SK-N-SH (cell line): ENCODE measurements at regions not wholly inside any gene's neighbourhood (a gene's known extent, or its start where the extent isn't known, plus 50 kb on each side); places are given as distances from the start of the nearest gene placed in this dataset.

Experiments
- CTCF ChIA-PET: fragments of 300-600, 350-600 bp; formaldehyde crosslinking; extraction: SDS; loops from one replicate; lab custom pipeline; 2021; lab: Yijun Ruan, JAX
- POLR2A ChIA-PET: fragments of 350-600 bp; sonication (Branson Sonifier 250); formaldehyde crosslinking; extraction: SDS; loops from one replicate; lab custom pipeline; 2020; ENCODE audit warnings: antibody characterized with exemption, inconsistent platforms; lab: Yijun Ruan, JAX
- DNase-seq: peaks from one replicate; pipeline ENCODE4 v3.0.0; 2012
- H2AFZ ChIP-seq: fragments of 200-600 bp; sonication (generic); 2 replicates; pipeline ENCODE4 v1.8.1; 2016; ENCODE audit warnings: antibody characterized with exemption, mild to moderate bottlenecking, low read depth
- H3F3A ChIP-seq: fragments of 200-600 bp; sonication (generic); replicated peaks from 2 replicates; pipeline ENCODE3; 2016; ENCODE audit warnings: antibody characterized with exemption, mild to moderate bottlenecking; ENCODE audit not compliant: insufficient read depth
- H3K27ac ChIP-seq, 2 experiments: fragments of 200-500 bp in 1 of 2; fragments of 200-600 bp in 1 of 2; sonication (Bioruptor generic) in 1 of 2; sonication (generic), shearing (Covaris generic) in 1 of 2; 2 replicates each; pipeline versions ENCODE4 v1.5.1 to v1.6.1; 2014 to 2016; ENCODE audit warnings: low read depth in 2 of 2, inconsistent platforms in 1 of 2, low read length in 1 of 2, mild to moderate bottlenecking in 1 of 2, mixed read lengths in 1 of 2
- H3K27me3 ChIP-seq: fragments of 200-600 bp; sonication (generic), shearing (Covaris generic); 2 replicates; pipeline ENCODE4 v1.6.1; 2016; ENCODE audit warnings: mixed run types; ENCODE audit not compliant: insufficient read depth
- H3K36me3 ChIP-seq, 2 experiments: fragments of 200-500 bp in 1 of 2; fragments of 200-600 bp in 1 of 2; sonication (Bioruptor generic) in 1 of 2; sonication (generic) in 1 of 2; replicated peaks in 1 of 2; 2 replicates each; pipeline versions ENCODE3 to v1.5.1; 2014 to 2016; ENCODE audit warnings: low read length in 1 of 2, mild to moderate bottlenecking in 1 of 2; ENCODE audit not compliant: insufficient read depth in 2 of 2, control insufficient read depth in 1 of 2
- H3K4me1 ChIP-seq, 2 experiments: fragments of 200-500 bp in 1 of 2; fragments of 200-600 bp in 1 of 2; sonication (Bioruptor generic) in 1 of 2; sonication (generic), shearing (Covaris generic) in 1 of 2; 2 replicates each; pipeline versions ENCODE4 v1.5.1 to v1.6.1; 2014 to 2016; ENCODE audit warnings: low read depth in 1 of 2, low read length in 1 of 2, mixed run types in 1 of 2; ENCODE audit not compliant: insufficient read depth in 2 of 2, control insufficient read depth in 1 of 2
- H3K4me2 ChIP-seq: fragments of 200-600 bp; sonication (generic), shearing (Covaris generic); 2 replicates; pipeline ENCODE4 v1.6.1; 2017; ENCODE audit warnings: mixed run types
- H3K4me3 ChIP-seq, 2 experiments: fragments of 200-500 bp in 1 of 2; fragments of 200-600 bp in 1 of 2; sonication (Bioruptor generic) in 1 of 2; sonication (generic), shearing (Covaris generic) in 1 of 2; 2 replicates each; pipeline versions ENCODE4 v1.5.1 to v1.8.1; 2014 to 2016; ENCODE audit warnings: low read depth in 2 of 2, inconsistent platforms in 1 of 2, low read length in 1 of 2, mild to moderate bottlenecking in 1 of 2, mixed read lengths in 1 of 2, moderate library complexity in 1 of 2
- H3K79me2 ChIP-seq: fragments of 200-600 bp; sonication (generic); 2 replicates; pipeline ENCODE4 v1.8.1; 2017; ENCODE audit warnings: mild to moderate bottlenecking; ENCODE audit not compliant: insufficient read depth
- H3K9ac ChIP-seq: fragments of 200-600 bp; sonication (generic); 2 replicates; pipeline ENCODE4 v1.6.1; 2017; ENCODE audit warnings: mixed run types
- H3K9me2 ChIP-seq: fragments of 200-600 bp; sonication (generic); 2 replicates; pipeline ENCODE4 v1.6.1; 2017; ENCODE audit warnings: mixed run types
- H3K9me3 ChIP-seq: fragments of 200-600 bp; sonication (generic); 2 replicates; pipeline ENCODE4 v1.6.1; 2017; ENCODE audit warnings: mixed run types, mild to moderate bottlenecking, moderate library complexity
- H4K20me1 ChIP-seq: fragments of 200-600 bp; sonication (generic); 2 replicates; pipeline ENCODE4 v1.6.1; 2017; ENCODE audit warnings: mild to moderate bottlenecking, mixed run types; ENCODE audit not compliant: insufficient read depth
- ELF1 ChIP-seq: IDR thresholded peaks from 2 replicates; pipeline ENCODE4 v1.4.0; 2012
- EP300 ChIP-seq, 2 experiments: IDR thresholded peaks; 2 replicates each; pipeline versions ENCODE4 v1.4.0 to v1.6.1; 2012; ENCODE audit warnings: borderline replicate concordance in 1 of 2, low read depth in 1 of 2, low read length in 1 of 2
- EZH2phosphoT487 ChIP-seq: fragments of 200-600 bp; sonication (generic); IDR thresholded peaks from 2 replicates; pipeline ENCODE4 v1.6.1; 2017; ENCODE audit warnings: low read depth, mixed run types, mild to moderate bottlenecking, antibody characterized with exemption, moderate library complexity, borderline replicate concordance
- FOSL2 ChIP-seq: IDR thresholded peaks from 2 replicates; pipeline ENCODE4 v1.4.0; 2012; ENCODE audit warnings: low read depth, mild to moderate bottlenecking, moderate library complexity, borderline replicate concordance
- GABPA ChIP-seq: IDR thresholded peaks from 2 replicates; pipeline ENCODE4 v1.4.0; 2012; ENCODE audit warnings: low read depth, mild to moderate bottlenecking
- GATA2 ChIP-seq: sonication (generic); formaldehyde crosslinking; IDR thresholded peaks from 2 replicates; pipeline ENCODE4 v1.5.0; 2020; ENCODE audit warnings: mild to moderate bottlenecking, missing genetic modification reagents
- MXI1 ChIP-seq: IDR thresholded peaks from 2 replicates; pipeline ENCODE4 v1.6.1; 2012; ENCODE audit warnings: mild to moderate bottlenecking, low read depth, low read length, improper control_type of control experiment
- NRF1 ChIP-seq: IDR thresholded peaks from 2 replicates; pipeline ENCODE4 v1.6.1; 2012; ENCODE audit warnings: low read depth, mild to moderate bottlenecking, low read length
- RAD21 ChIP-seq: IDR thresholded peaks from 2 replicates; pipeline ENCODE4 v1.6.1; 2012; ENCODE audit warnings: mild to moderate bottlenecking, low read length
- REST ChIP-seq: IDR thresholded peaks from 2 replicates; pipeline ENCODE4 v1.6.1; 2012; ENCODE audit warnings: mild to moderate bottlenecking, low read depth, low read length, moderate library complexity
- RFX5 ChIP-seq: IDR thresholded peaks from 2 replicates; pipeline ENCODE4 v1.6.1; 2012; ENCODE audit warnings: mild to moderate bottlenecking, improper control_type of control experiment, low read length
- SIN3A ChIP-seq: IDR thresholded peaks from 2 replicates; pipeline ENCODE4 v1.6.1; 2012; ENCODE audit warnings: low read depth, mild to moderate bottlenecking, low read length, moderate library complexity, borderline replicate concordance
- USF2 ChIP-seq: fragments of 150-350 bp; IDR thresholded peaks from 2 replicates; pipeline ENCODE4 v1.6.1; 2017; ENCODE audit warnings: antibody characterized with exemption, low read length, low read depth, borderline replicate concordance
- WGBS: methylation state at CpG from one replicate; pipeline ENCODE4 v1.1.6; 2017; ENCODE audit warnings: low lambda C conversion rate; 5-methylcytosine and 5-hydroxymethylcytosine counted together

DNA sequence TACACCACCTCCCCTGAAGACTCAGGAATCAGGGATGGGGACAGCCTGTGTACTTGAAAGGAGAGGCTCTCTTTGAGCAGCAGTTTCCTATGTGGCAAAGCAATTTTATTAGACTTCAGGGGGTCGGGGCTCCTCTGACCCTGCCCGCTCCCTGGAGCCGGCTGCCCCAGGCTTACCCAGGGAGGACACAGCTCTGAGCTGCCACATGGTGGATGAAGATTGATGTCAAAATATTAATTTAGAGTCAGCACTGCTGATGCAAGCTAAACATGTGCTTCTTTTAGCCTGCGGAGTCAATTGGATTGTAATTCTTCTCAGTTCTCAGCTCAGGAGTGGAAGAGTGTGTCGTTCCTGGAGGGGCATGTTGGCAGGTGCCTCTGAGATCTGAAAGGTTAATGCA is 606.1 kb downstream of the KIF4B start (continued):
- TF ChIP-seq REST: no peak
- no peak for TF ChIP-seq RFX5
- no peak for TF ChIP-seq USF2

- H3K9me3 ChIP-seq: no peaks in the 10 kb centered on the region
- H3K36me3 ChIP-seq: no peaks in the 10 kb centered on the region
- 25% methylated on average over 7 of the region's 7 CpGs for WGBS
- CTCF ChIA-PET: interaction anchor here (1.0 to 1.5 kb wide), 2 partner anchors 323 to 481 kb away, joined by 3 read pairs; no protein-coding TSS in a partner anchor
- POLR2A ChIA-PET: no interaction called here
- no peak for DNase-seq
- H3K9ac ChIP-seq: no peak overlapping the region
- no peak overlapping the region for H2AFZ ChIP-seq
- H3K27me3 ChIP-seq: no peaks in the 10 kb centered on the region
- H3K4me1 ChIP-seq: no peaks in the 10 kb centered on the region
- no peaks in the 10 kb centered on the region for H3K9me2 ChIP-seq
- no peaks in the 10 kb centered on the region for H4K20me1 ChIP-seq
- H3K4me3 ChIP-seq: no peak overlapping the region
- no peaks in the 10 kb centered on the region for H3K79me2 ChIP-seq
- H3F3A ChIP-seq: no peaks in the 10 kb centered on the region
- TF ChIP-seq SIN3A: no peak
- no peak for TF ChIP-seq EP300 (IDR thresholded peaks at IDR 0.05; ENCODE audit: borderline replicate concordance in 1 of 2, low read depth in 1 of 2, low read length in 1 of 2)
- no peak for TF ChIP-seq REST
- TF ChIP-seq ELF1: no peak
- TF ChIP-seq EZH2phosphoT487: no peak
- no peak for TF ChIP-seq NRF1
- no peak for TF ChIP-seq GATA2
- no peak for TF ChIP-seq GABPA
- no peak for TF ChIP-seq RAD21
- no peak for TF ChIP-seq MXI1
- no peak for TF ChIP-seq USF2
- TF ChIP-seq RFX5: no peak
- no peak for TF ChIP-seq FOSL2
- no peak overlapping the region for H3K27ac ChIP-seq
- H3K4me2 ChIP-seq: no peak overlapping the region
Observed at GRCh38 chr5:155620821-155621410, 607.4 kb downstream of the KIF4B start.
